22Rv1 (cell line): ENCODE measurements at regions not wholly inside any gene's neighbourhood (a gene's known extent, or its start where the extent isn't known, plus 50 kb on each side); places are given as distances from the start of the nearest gene placed in this dataset.

ENCODE experiments used
- CTCF ChIP-seq: fragments of 450-650 bp; IDR thresholded peaks from 2 replicates; pipeline ENCODE4 v1.5.1; 2017; ENCODE audit warnings: mild to moderate bottlenecking
- ZFX ChIP-seq: fragments of 450-650 bp; IDR thresholded peaks from 2 replicates; pipeline ENCODE4 v1.6.1; 2017; ENCODE audit warnings: antibody characterized with exemption, borderline replicate concordance

- TF ChIP-seq CTCF, result no peak
- no peak for TF ChIP-seq ZFX
Measured at GRCh38 chr7:131964203-131964602, 407.8 kb upstream of the PODXL start.
